GM21528 (cell line): ENCODE measurements at regions not wholly inside any gene's neighbourhood (a gene's known extent, or its start where the extent isn't known, plus 50 kb on each side); places are given as distances from the start of the nearest gene placed in this dataset.

Experiments used
- ATAC-seq: cut with Tn5 transposase; IDR thresholded peaks from one replicate; pipeline ENCODE4 v1.9.1; 2021; ENCODE audit warnings: mild to moderate bottlenecking, moderate library complexity; ENCODE audit not compliant: unreplicated experiment, low FRiP score

- ATAC-seq, result no peak
Measured at GRCh38 chr1:106113851-106114250, 942.6 kb upstream of the PRMT6 start.

GRCh38 chr1:106120789-106121188 is 935.7 kb upstream of the PRMT6 start:
- ATAC-seq, result no peak

GRCh38 chr1:106121728-106122127 is 934.7 kb upstream of the PRMT6 start:
- no peak for ATAC-seq

- no peak for ATAC-seq
Measured at GRCh38 chr1:106134561-106134960, 921.9 kb upstream of the PRMT6 start.

GRCh38 chr1:106173101-106173500 is 883.4 kb upstream of the PRMT6 start:
- no peak for ATAC-seq

GRCh38 chr1:106178791-106179190 is 877.7 kb upstream of the PRMT6 start:
- ATAC-seq, result no peak

GRCh38 chr1:106181866-106182265 is 874.6 kb upstream of the PRMT6 start:
- ATAC-seq, result no peak

- ATAC-seq, result no peak
Measured at GRCh38 chr1:106185089-106185488, 871.4 kb upstream of the PRMT6 start.

- no peak for ATAC-seq
Measured at GRCh38 chr1:106189780-106190179, 866.7 kb upstream of the PRMT6 start.

GRCh38 chr1:106194206-106194605 is 862.3 kb upstream of the PRMT6 start:
- ATAC-seq, result no peak

GRCh38 chr1:106200711-106201110 is 855.8 kb upstream of the PRMT6 start:
- no peak for ATAC-seq

GRCh38 chr1:106207185-106207584 is 849.3 kb upstream of the PRMT6 start:
- ATAC-seq, result no peak

GRCh38 chr1:106217765-106218164 is 838.7 kb upstream of the PRMT6 start:
- no peak for ATAC-seq

GRCh38 chr1:106222403-106222802 is 834.1 kb upstream of the PRMT6 start:
- no peak for ATAC-seq

GRCh38 chr1:106223213-106223612 is 833.3 kb upstream of the PRMT6 start:
- ATAC-seq, result no peak

- ATAC-seq, result no peak
Measured at GRCh38 chr1:106224426-106224825, 832.0 kb upstream of the PRMT6 start.

- no peak for ATAC-seq
Measured at GRCh38 chr1:106225403-106225802, 831.1 kb upstream of the PRMT6 start.

- ATAC-seq, result no peak
Measured at GRCh38 chr1:106226550-106226949, 829.9 kb upstream of the PRMT6 start.

- ATAC-seq, result no peak
Measured at GRCh38 chr1:106232128-106232527, 824.3 kb upstream of the PRMT6 start.

GRCh38 chr1:106233511-106233910 is 823.0 kb upstream of the PRMT6 start:
- ATAC-seq, result no peak

- ATAC-seq, result no peak
Measured at GRCh38 chr1:106249365-106249764, 807.1 kb upstream of the PRMT6 start.

GRCh38 chr1:106249810-106250209 is 806.7 kb upstream of the PRMT6 start:
- no peak for ATAC-seq

GRCh38 chr1:106254748-106255147 is 801.7 kb upstream of the PRMT6 start:
- no peak for ATAC-seq
